DMS53 (cell line): ENCODE measurements at regions not wholly inside any gene's neighbourhood (a gene's known extent, or its start where the extent isn't known, plus 50 kb on each side); places are given as distances from the start of the nearest gene placed in this dataset.
"Not testable (repeated sequence)": the region's sequence is repeated elsewhere in the genome, so short reads cannot be mapped to it uniquely, and the experiment has no call there.

Source experiments
- DNase-seq: peaks from one replicate; lab custom pipeline; 2025; lab: John Stamatoyannopoulos, UW

GRCh38 chr12:116687888-116688287 is 50.0 kb downstream of the SPRING1 start:
- DNase-seq = peak; percentile 74

GRCh38 chr12:116684891-116685290 is 53.0 kb downstream of the SPRING1 start:
- DNase-seq = no peak

- DNase-seq = no peak
These were observed 60.6 kb downstream of the SPRING1 start for GRCh38 chr12:116677202-116677661.

GRCh38 chr12:116675339-116676107 is 62.3 kb downstream of the SPRING1 start:
- DNase-seq = no peak

- no peak for DNase-seq
These were observed 63.2 kb downstream of the SPRING1 start for GRCh38 chr12:116674643-116675183.

GRCh38 chr12:116673681-116674111 is 64.2 kb downstream of the SPRING1 start:
- peak; percentile 38 for DNase-seq

- DNase-seq = no peak
These were observed 64.9 kb downstream of the SPRING1 start for GRCh38 chr12:116672842-116673516.

- no peak for DNase-seq
These were observed 65.9 kb downstream of the SPRING1 start for GRCh38 chr12:116672010-116672409.

- DNase-seq = no peak
These were observed 67.0 kb downstream of the SPRING1 start for GRCh38 chr12:116670859-116671258.

GRCh38 chr12:116667752-116668151 is 70.1 kb downstream of the SPRING1 start:
- DNase-seq = no peak

- DNase-seq = not testable (repeated sequence)
These were observed 71.0 kb downstream of the SPRING1 start for GRCh38 chr12:116666829-116667228.

- DNase-seq = no peak
These were observed 71.6 kb downstream of the SPRING1 start for GRCh38 chr12:116666305-116666673.

- DNase-seq = no peak
These were observed 72.1 kb downstream of the SPRING1 start for GRCh38 chr12:116665666-116666304.

GRCh38 chr12:116664085-116664484 is 73.8 kb downstream of the SPRING1 start:
- no peak for DNase-seq

- peak; percentile 91 for DNase-seq
These were observed 75.2 kb downstream of the SPRING1 start for GRCh38 chr12:116662612-116663144.

GRCh38 chr12:116661341-116661740 is 76.5 kb downstream of the SPRING1 start:
- peak; percentile 87 for DNase-seq

GRCh38 chr12:116660740-116661139 is 77.1 kb downstream of the SPRING1 start:
- DNase-seq = not testable (repeated sequence)

- peak; percentile 31 for DNase-seq
These were observed 77.9 kb downstream of the SPRING1 start for GRCh38 chr12:116659771-116660481.

- DNase-seq = no peak
These were observed 79.9 kb downstream of the SPRING1 start for GRCh38 chr12:116657921-116658495.

- no peak for DNase-seq
These were observed 81.6 kb downstream of the SPRING1 start for GRCh38 chr12:116656306-116656705.

GRCh38 chr12:116654226-116654743 is 83.6 kb downstream of the SPRING1 start:
- DNase-seq = no peak
